IMR-90 (cell line): ENCODE measurements at regions not wholly inside any gene's neighbourhood (a gene's known extent, or its start where the extent isn't known, plus 50 kb on each side); places are given as distances from the start of the nearest gene placed in this dataset.

Source experiments
- ATAC-seq: fragments of 200-7000 bp; cut with Tn5 transposase; 2 replicates; pipeline ENCODE4 v1.9.1; 2020; ENCODE audit warnings: low read depth, mild to moderate bottlenecking, moderate library complexity
- BruUV-seq: library from RNA; stranded (reverse); fragments of 400-500 nt; replicated peaks from 2 replicates; lab custom pipeline; 2021; lab: Mats Ljungman, UMichigan
- CTCF ChIA-PET: fragments of 300-600 bp; formaldehyde crosslinking; extraction: SDS; loops from one replicate; lab custom pipeline; 2021; ENCODE audit warnings: antibody characterized with exemption; lab: Yijun Ruan, JAX
- POLR2A ChIA-PET: fragments of 300-600 bp; sonication (Branson Sonifier 250); formaldehyde crosslinking; loops from one replicate; lab custom pipeline; 2022; ENCODE audit warnings: antibody characterized with exemption; ENCODE audit not compliant: unreplicated experiment; lab: Charles Lee
- DNase-seq: peaks from one replicate; pipeline ENCODE4 v3.0.0; 2013
- H2AFZ ChIP-seq: replicated peaks from 2 replicates; pipeline ENCODE3; 2013; ENCODE audit warnings: low read length, mild to moderate bottlenecking; ENCODE audit not compliant: poor library complexity
- H2AK5ac ChIP-seq: 2 replicates; pipeline ENCODE4 v1.6.1; 2013; ENCODE audit warnings: low read depth, low read length, inconsistent platforms
- H2AK9ac ChIP-seq: replicated peaks from 2 replicates; pipeline ENCODE3; 2013; ENCODE audit warnings: mild to moderate bottlenecking, low read depth, low read length, moderate library complexity; ENCODE audit not compliant: poor library complexity
- H2BK120ac ChIP-seq: 2 replicates; pipeline ENCODE4 v1.6.1; 2013; ENCODE audit warnings: low read depth, low read length, inconsistent platforms
- H2BK15ac ChIP-seq: 3 replicates; pipeline ENCODE4 v1.6.1; 2013; ENCODE audit warnings: low read depth, low read length, inconsistent platforms
- H2BK20ac ChIP-seq: 2 replicates; pipeline ENCODE4 v1.6.1; 2013; ENCODE audit warnings: low read depth, mild to moderate bottlenecking, inconsistent platforms, low read length, moderate library complexity
- H2BK5ac ChIP-seq: 2 replicates; pipeline ENCODE4 v1.6.1; 2013; ENCODE audit warnings: mild to moderate bottlenecking, low read depth, low read length, inconsistent platforms; ENCODE audit not compliant: poor library complexity, severe bottlenecking
- H3K14ac ChIP-seq: replicated peaks from 2 replicates; pipeline ENCODE4 v1.6.1; 2013; ENCODE audit warnings: low read depth, low read length, inconsistent platforms
- H3K18ac ChIP-seq: 2 replicates; pipeline ENCODE4 v1.6.1; 2013; ENCODE audit warnings: low read depth, low read length, control low read depth
- H3K23ac ChIP-seq: 2 replicates; pipeline ENCODE4 v1.6.1; 2013; ENCODE audit warnings: low read depth, low read length, inconsistent platforms
- H3K27ac ChIP-seq: 2 replicates; pipeline ENCODE4 v1.5.1; 2013; ENCODE audit warnings: mild to moderate bottlenecking, control low read depth, low read length; ENCODE audit not compliant: insufficient read depth
- H3K27me3 ChIP-seq: 2 replicates; pipeline ENCODE4 v1.6.1; 2013; ENCODE audit warnings: low read length; ENCODE audit not compliant: control insufficient read depth, insufficient read depth
- H3K36me3 ChIP-seq: 2 replicates; pipeline ENCODE4 v1.6.1; 2013; ENCODE audit warnings: low read length, mixed read lengths; ENCODE audit not compliant: control insufficient read depth, insufficient read depth
- H3K4ac ChIP-seq: 2 replicates; pipeline ENCODE4 v1.6.1; 2013; ENCODE audit warnings: low read depth, low read length, inconsistent platforms
- H3K4me1 ChIP-seq: 2 replicates; pipeline ENCODE4 v1.6.1; 2013; ENCODE audit warnings: low read length, mixed read lengths; ENCODE audit not compliant: control insufficient read depth, insufficient read depth
- H3K4me2 ChIP-seq: 2 replicates; pipeline ENCODE4 v1.6.1; 2013; ENCODE audit warnings: low read depth, mild to moderate bottlenecking, control low read depth, low read length, moderate library complexity
- H3K4me3 ChIP-seq: 2 replicates; pipeline ENCODE4 v1.5.1; 2013; ENCODE audit warnings: low read depth, mild to moderate bottlenecking, control low read depth, low read length, moderate library complexity; ENCODE audit not compliant: insufficient read depth
- H3K56ac ChIP-seq: 2 replicates; pipeline ENCODE4 v1.6.1; 2013; ENCODE audit warnings: low read length, inconsistent platforms; ENCODE audit not compliant: insufficient read depth; ENCODE audit errors: extremely low read depth
- H3K79me1 ChIP-seq, 2 experiments: 2 replicates each; pipeline ENCODE4 v1.6.1; 2013; ENCODE audit warnings: low read length in 2 of 2, inconsistent platforms in 1 of 2, low read depth in 1 of 2
- H3K9ac ChIP-seq: 2 replicates; pipeline ENCODE4 v1.6.1; 2013; ENCODE audit warnings: low read depth, low read length, control low read depth
- H3K9me1 ChIP-seq: 2 replicates; pipeline ENCODE4 v1.6.1; 2013; ENCODE audit warnings: low read length, inconsistent platforms; ENCODE audit not compliant: insufficient read depth
- H3K9me3 ChIP-seq: 2 replicates; pipeline ENCODE4 v1.6.1; 2013; ENCODE audit warnings: low read length; ENCODE audit not compliant: control insufficient read depth, insufficient read depth
- H4K20me1 ChIP-seq: 2 replicates; pipeline ENCODE4 v1.6.1; 2013; ENCODE audit warnings: low read length, inconsistent platforms; ENCODE audit not compliant: insufficient read depth
- H4K5ac ChIP-seq: 2 replicates; pipeline ENCODE4 v1.6.1; 2013; ENCODE audit warnings: mild to moderate bottlenecking, low read depth, low read length, control low read depth
- H4K8ac ChIP-seq, 2 experiments: 2 replicates each; pipeline ENCODE4 v1.6.1; 2013; ENCODE audit warnings: low read depth in 2 of 2, low read length in 2 of 2, control low read depth in 1 of 2, inconsistent platforms in 1 of 2
- H4K91ac ChIP-seq: 2 replicates; pipeline ENCODE4 v1.6.1; 2013; ENCODE audit warnings: low read depth, low read length, inconsistent platforms; ENCODE audit not compliant: insufficient read depth
- BHLHE40 ChIP-seq: fragments of 150-350 bp; IDR thresholded peaks from 2 replicates; pipeline ENCODE4 v1.6.1; 2016; ENCODE audit warnings: mild to moderate bottlenecking, low read depth, low read length
- ELK1 ChIP-seq: fragments of 150-350 bp; IDR thresholded peaks from 2 replicates; pipeline ENCODE4 v1.6.1; 2016; ENCODE audit warnings: low read depth, mild to moderate bottlenecking, low read length, moderate library complexity, borderline replicate concordance
- FOS ChIP-seq: fragments of 150-350 bp; IDR thresholded peaks from 2 replicates; pipeline ENCODE4 v1.6.1; 2016; ENCODE audit warnings: low read depth, low read length
- MXI1 ChIP-seq: IDR thresholded peaks from 2 replicates; pipeline ENCODE4 v1.6.1; 2012; ENCODE audit warnings: low read depth, mild to moderate bottlenecking, low read length, moderate library complexity, borderline replicate concordance
- RAD21 ChIP-seq: IDR thresholded peaks from 2 replicates; pipeline ENCODE4 v1.6.1; 2012; ENCODE audit warnings: low read length, improper control_type of control experiment
- WGBS, 2 experiments: methylation state at CpG; one replicate each; pipeline versions ENCODE4 v1.1.5 to v1.1.7; 2013; ENCODE audit warnings: missing lambda C conversion rate in 2 of 2; ENCODE audit not compliant: insufficient read length in 1 of 2; ENCODE audit errors: extremely low coverage in 2 of 2; 5-methylcytosine and 5-hydroxymethylcytosine counted together
- dilution Hi-C: fragments of 300-500 bp; cut with HindIII; formaldehyde crosslinking; loops from one replicate; pipeline ENCODE4 v1.14.3; 2018; ENCODE audit warnings: low sequenced_read_pairs; ENCODE audit not compliant: unreplicated experiment
- in situ Hi-C: fragments of 300-500 bp; cut with MboI; formaldehyde crosslinking; loops from 3 replicates; pipeline ENCODE4 v1.14.3; 2019; ENCODE audit warnings: low sequenced_read_pairs, inconsistent platforms, mixed read lengths
- intact Hi-C: fragments of 100-400 bp; cut with micrococcal nuclease; formaldehyde crosslinking; loops from 2 replicates; pipeline ENCODE4 v1.10.0; 2022

GRCh38 chr3:96449346-96449745 is 365.0 kb upstream of the EPHA6 start:
- DNase-seq (no peak), ATAC-seq (no peak)
- H2AFZ ChIP-seq = no peak overlapping the region
- in situ Hi-C loops = no loop called here
- H3K9me3 ChIP-seq = peaks cover 2% of the 10 kb centered on the region
- H4K20me1 ChIP-seq = no peaks in the 10 kb centered on the region
- BruUV-seq = no TSS peak
- no peak overlapping the region for H3K4me2 ChIP-seq
- no peak overlapping the region for H3K4me3 ChIP-seq
- no peaks in the 10 kb centered on the region for H3K9me1 ChIP-seq
- intact Hi-C loops = no loop called here
- no peak overlapping the region for H3K23ac ChIP-seq
- H4K5ac ChIP-seq = no peak overlapping the region
- no peak overlapping the region for H3K4ac ChIP-seq
- no peak overlapping the region for H2BK5ac ChIP-seq
- no peaks in the 10 kb centered on the region for H3K36me3 ChIP-seq
- ChIA-PET CTCF (no interaction called here), POLR2A (no interaction called here)
- H3K79me1 ChIP-seq = no peaks in the 10 kb centered on the region
- TF ChIP-seq FOS (no peak), MXI1 (no peak), BHLHE40 (no peak), ELK1 (no peak), RAD21 (no peak)
- H2AK9ac ChIP-seq = no peak overlapping the region
- no peak overlapping the region for H3K18ac ChIP-seq
- no peak overlapping the region for H2BK20ac ChIP-seq
- H2BK15ac ChIP-seq = no peak overlapping the region
- H3K27me3 ChIP-seq = no peaks in the 10 kb centered on the region
- dilution Hi-C loops = no loop called here
- H4K8ac ChIP-seq = no peak overlapping the region
- no peak overlapping the region for H3K27ac ChIP-seq
- no peak overlapping the region for H3K14ac ChIP-seq
- no peak overlapping the region for H3K9ac ChIP-seq
- WGBS, 2 experiments = no CpG with 5 or more reads among the region's 1 CpG
- no peak overlapping the region for H4K91ac ChIP-seq
- no peak overlapping the region for H3K56ac ChIP-seq
- no peak overlapping the region for H2BK120ac ChIP-seq
- H3K4me1 ChIP-seq = no peaks in the 10 kb centered on the region
- no peak overlapping the region for H2AK5ac ChIP-seq
